GM12873 (cell line): ENCODE measurements at regions not wholly inside any gene's neighbourhood (a gene's known extent, or its start where the extent isn't known, plus 50 kb on each side); places are given as distances from the start of the nearest gene placed in this dataset.

Source experiments
- CTCF ChIP-seq: IDR thresholded peaks from 2 replicates; pipeline ENCODE4 v1.5.1; 2012; ENCODE audit warnings: low read depth, mild to moderate bottlenecking, moderate library complexity, low read length, control low read depth; ENCODE audit not compliant: insufficient read depth; ENCODE audit errors: missing control alignments

GRCh38 chr1:13990939-13991338 lies 291.0 kb downstream of the PRDM2 start:
- TF ChIP-seq CTCF: no peak

GRCh38 chr1:13992489-13993285 lies 292.7 kb downstream of the PRDM2 start:
- no peak for TF ChIP-seq CTCF

GRCh38 chr1:13994386-13994785 lies 294.4 kb downstream of the PRDM2 start:
- TF ChIP-seq CTCF: no peak

GRCh38 chr1:13996334-13996733 lies 296.3 kb downstream of the PRDM2 start:
- TF ChIP-seq CTCF: no peak

GRCh38 chr1:14003552-14003951 lies 303.6 kb downstream of the PRDM2 start:
- no peak for TF ChIP-seq CTCF

GRCh38 chr1:14009582-14009981 lies 309.6 kb downstream of the PRDM2 start:
- TF ChIP-seq CTCF: no peak

- no peak for TF ChIP-seq CTCF
These were observed 310.5 kb downstream of the PRDM2 start for GRCh38 chr1:14010476-14010875.
